GM21737 (cell line): ENCODE measurements at regions not wholly inside any gene's neighbourhood (a gene's known extent, or its start where the extent isn't known, plus 50 kb on each side); places are given as distances from the start of the nearest gene placed in this dataset.
"Not testable (repeated sequence)": the region's sequence is repeated elsewhere in the genome, so short reads cannot be mapped to it uniquely, and the experiment has no call there.

Source experiments
- ATAC-seq: cut with Tn5 transposase; IDR thresholded peaks from one replicate; pipeline ENCODE4 v1.9.1; 2021; ENCODE audit warnings: mild to moderate bottlenecking, moderate library complexity; ENCODE audit not compliant: unreplicated experiment

- ATAC-seq = no peak
These were observed 176.4 kb upstream of the RREB1 start for GRCh38 chr6:6931071-6932025.

- ATAC-seq = no peak
These were observed 175.4 kb upstream of the RREB1 start for GRCh38 chr6:6932341-6932740.

GRCh38 chr6:6932968-6933367, 174.8 kb upstream of the RREB1 start:
- ATAC-seq = no peak

- ATAC-seq = no peak
These were observed 167.4 kb upstream of the RREB1 start for GRCh38 chr6:6940031-6941025.

- ATAC-seq = no peak
These were observed 166.6 kb upstream of the RREB1 start for GRCh38 chr6:6941201-6941600.

- no peak for ATAC-seq
These were observed 165.7 kb upstream of the RREB1 start for GRCh38 chr6:6942091-6942490.

- no peak for ATAC-seq
These were observed 164.9 kb upstream of the RREB1 start for GRCh38 chr6:6942831-6943230.

GRCh38 chr6:6943421-6943820, 164.3 kb upstream of the RREB1 start:
- no peak for ATAC-seq

GRCh38 chr6:6946206-6947155, 161.3 kb upstream of the RREB1 start:
- ATAC-seq = no peak

- no peak for ATAC-seq
These were observed 157.2 kb upstream of the RREB1 start for GRCh38 chr6:6950373-6951145.

GRCh38 chr6:6951355-6951754, 156.4 kb upstream of the RREB1 start:
- ATAC-seq = no peak

- no peak for ATAC-seq
These were observed 155.3 kb upstream of the RREB1 start for GRCh38 chr6:6952484-6952883.

- not testable (repeated sequence) for ATAC-seq
These were observed 154.8 kb upstream of the RREB1 start for GRCh38 chr6:6952927-6953326.

GRCh38 chr6:6960571-6961251, 147.1 kb upstream of the RREB1 start:
- ATAC-seq = no peak

- ATAC-seq = no peak
These were observed 145.7 kb upstream of the RREB1 start for GRCh38 chr6:6962086-6962485.

GRCh38 chr6:6962699-6963098, 145.1 kb upstream of the RREB1 start:
- no peak for ATAC-seq

GRCh38 chr6:6963390-6963789, 144.4 kb upstream of the RREB1 start:
- ATAC-seq = not testable (repeated sequence)

- ATAC-seq = no peak
These were observed 143.1 kb upstream of the RREB1 start for GRCh38 chr6:6964675-6965074.

- no peak for ATAC-seq
These were observed 141.6 kb upstream of the RREB1 start for GRCh38 chr6:6966127-6966526.
